Neural progenitor cell (in vitro differentiated cells): ENCODE measurements at regions not wholly inside any gene's neighbourhood (a gene's known extent, or its start where the extent isn't known, plus 50 kb on each side); places are given as distances from the start of the nearest gene placed in this dataset.

ENCODE experiments used
- CTCF ChIP-seq: fragments of 200-600 bp; sonication (generic); IDR thresholded peaks from 2 replicates; pipeline ENCODE4 v1.5.1; 2017; ENCODE audit warnings: antibody characterized with exemption, mild to moderate bottlenecking
- EZH2 ChIP-seq: fragments of 200-600 bp; sonication (generic); IDR thresholded peaks from 2 replicates; pipeline ENCODE4 v1.6.1; 2017; ENCODE audit warnings: antibody characterized with exemption, mild to moderate bottlenecking, moderate library complexity

GRCh38 chr3:43861635-43862034 is 170.9 kb downstream of the ABHD5 start:
- no peak for TF ChIP-seq CTCF
- no peak for TF ChIP-seq EZH2
